ENCODE measurements at regions not wholly inside any gene's neighbourhood (a gene's known extent, or its start where the extent isn't known, plus 50 kb on each side); places are given as distances from the start of the nearest gene placed in this dataset.

- Histone ChIP-seq H3K4me2 (ENCODE audit: insufficient read depth, low read length) (no peak overlapping the region), H3K9me3 (replicated peaks; ENCODE audit: control insufficient read depth, insufficient read depth, low read length) (no peaks in the 10 kb centered on the region), H3K9ac (replicated peaks; ENCODE audit: extremely low read depth, insufficient read depth, low read length) (no peak overlapping the region), H3K79me2 (ENCODE audit: control insufficient read depth, insufficient read depth, low read length) (no peaks in the 10 kb centered on the region), H3K36me3 (ENCODE audit: control insufficient read depth in 2 of 2, extremely low read depth in 1 of 2, insufficient read depth in 2 of 2, low read length in 2 of 2) (no peaks in the 10 kb centered on the region), H2AFZ (ENCODE audit: low read depth, low read length) (peak overlapping the region; percentile 66), H3K27me3 (ENCODE audit: control insufficient read depth in 2 of 2, insufficient read depth in 2 of 2, low read length in 2 of 2) (peaks cover 0 to 2% of the 10 kb centered on the region in 2 experiments), H3K4me3 (replicated peaks in 1 of 3; ENCODE audit: insufficient read depth in 1 of 3, low read depth in 1 of 3, low read length in 3 of 3) (no peak overlapping the region), H4K20me1 (replicated peaks; ENCODE audit: control insufficient read depth, extremely low read depth, insufficient read depth, low read length) (no peaks in the 10 kb centered on the region), H3K27ac (ENCODE audit: insufficient read depth, low read depth, low read length) (no peak overlapping the region), H3K4me1 (ENCODE audit: control insufficient read depth, extremely low read depth, insufficient read depth, low read length) (no peaks in the 10 kb centered on the region), H3K9me1 (replicated peaks; ENCODE audit: control insufficient read depth, extremely low read depth, insufficient read depth, low read length) (no peaks in the 10 kb centered on the region)
- ChIA-PET POLR2A (no interaction called here), CTCF (no interaction called here)
- intact Hi-C loops (cut with micrococcal nuclease) (no loop called here), dilution Hi-C loops (cut with MboI; ENCODE audit: extremely low pct_ligation_motif_present, low sequenced_read_pairs) (no loop called here)
- no TSS peak for BruUV-seq (replicated peaks)
- TF ChIP-seq JUN (IDR thresholded peaks at IDR 0.05; ENCODE audit: borderline replicate concordance, insufficient read depth, insufficient read length, low read depth): no peak
- no peak for TF ChIP-seq MAX (IDR thresholded peaks at IDR 0.05; ENCODE audit: insufficient read depth, insufficient read length)
- no peak for TF ChIP-seq POLR2A (IDR thresholded peaks at IDR 0.05; ENCODE audit: low read depth, low read length)
- TF ChIP-seq CTCF (IDR thresholded peaks at IDR 0.05; ENCODE audit: extremely low read depth in 1 of 2, insufficient read depth in 1 of 2, low read depth in 1 of 2, low read length in 2 of 2): no peak
- no peak for TF ChIP-seq GATA2 (IDR thresholded peaks at IDR 0.05; ENCODE audit: insufficient read depth, insufficient read length, low read depth, low read length)
- TF ChIP-seq FOS (IDR thresholded peaks at IDR 0.05; ENCODE audit: borderline replicate concordance, insufficient read depth, low read length): no peak
- TF ChIP-seq POLR2AphosphoS5 (IDR thresholded peaks at IDR 0.05; ENCODE audit: insufficient read depth, low read depth, low read length): no peak
- TF ChIP-seq EZH2 (IDR thresholded peaks at IDR 0.05; ENCODE audit: borderline replicate concordance, low read depth, low read length, severe bottlenecking): no peak
- FAIRE-seq (peak; percentile 26), DNase-seq (ENCODE audit: low read depth, low spot score) (no peak)
Observed at GRCh38 chr20:39835130-39835842, 853.8 kb downstream of the MAFB start.
